Ishikawa (cell line): ENCODE measurements at regions not wholly inside any gene's neighbourhood (a gene's known extent, or its start where the extent isn't known, plus 50 kb on each side); places are given as distances from the start of the nearest gene placed in this dataset.

Experiments used
- CEBPB ChIP-seq: IDR thresholded peaks from 2 replicates; pipeline ENCODE4 v1.6.1; 2012
- CREB1 ChIP-seq: IDR thresholded peaks from 2 replicates; pipeline ENCODE4 v1.6.1; 2012; ENCODE audit warnings: low read depth
- EGR1 ChIP-seq: IDR thresholded peaks from 2 replicates; pipeline ENCODE4 v1.6.1; 2012
- EP300 ChIP-seq: IDR thresholded peaks from 2 replicates; pipeline ENCODE4 v1.6.1; 2012; ENCODE audit warnings: borderline replicate concordance
- FOXM1 ChIP-seq: IDR thresholded peaks from 2 replicates; pipeline ENCODE4 v1.6.1; 2012; ENCODE audit warnings: low read depth, borderline replicate concordance
- NFIC ChIP-seq: IDR thresholded peaks from 2 replicates; pipeline ENCODE4 v1.6.1; 2012
- RAD21 ChIP-seq: IDR thresholded peaks from 2 replicates; pipeline ENCODE4 v1.6.1; 2012; ENCODE audit warnings: low read depth
- TAF1 ChIP-seq: IDR thresholded peaks from 2 replicates; pipeline ENCODE4 v1.6.1; 2012; ENCODE audit warnings: low read depth, mild to moderate bottlenecking
- TCF12 ChIP-seq: IDR thresholded peaks from 2 replicates; pipeline ENCODE4 v1.6.1; 2012; ENCODE audit warnings: low read depth
- TEAD4 ChIP-seq: IDR thresholded peaks from 2 replicates; pipeline ENCODE4 v1.6.1; 2012
- YY1 ChIP-seq: IDR thresholded peaks from 2 replicates; pipeline ENCODE4 v1.6.1; 2012; ENCODE audit warnings: low read depth
- ZBTB7A ChIP-seq: IDR thresholded peaks from 2 replicates; pipeline ENCODE4 v1.6.1; 2012; ENCODE audit warnings: low read depth
- TF ChIP-seq, protein P1 (sequence below): IDR thresholded peaks from 2 replicates; pipeline ENCODE4 v1.6.1; 2012
- TF ChIP-seq, protein P2 (sequence below): IDR thresholded peaks from 2 replicates; pipeline ENCODE4 v1.6.1; 2012
- TF ChIP-seq, protein P3 (sequence below): IDR thresholded peaks from 2 replicates; pipeline ENCODE4 v1.6.1; 2012; ENCODE audit warnings: low read depth, mild to moderate bottlenecking

DNA sequence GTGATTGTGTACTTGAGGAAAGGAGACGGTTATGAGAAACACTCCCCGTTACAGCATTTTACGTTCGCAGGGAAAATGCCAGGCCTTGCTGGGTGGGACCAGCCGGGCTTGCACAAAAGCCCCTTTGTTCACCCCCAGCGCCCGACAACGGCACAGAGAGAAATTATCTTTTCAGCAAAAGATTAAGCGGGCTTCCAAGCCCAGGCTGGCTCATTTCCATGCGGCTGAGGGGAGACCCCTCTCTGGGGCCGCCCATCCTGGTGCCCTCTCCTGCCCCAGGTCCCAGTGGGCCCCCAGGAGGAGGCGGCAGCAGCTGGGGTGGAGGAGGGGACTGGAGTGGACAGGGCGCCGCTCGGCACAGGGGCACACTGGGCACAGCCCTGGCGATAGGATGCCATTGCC, 50.8 kb upstream of the NOTCH1 start:
- no peak for TF ChIP-seq RAD21
- no peak for TF ChIP-seq CEBPB
- no peak for TF ChIP-seq NFIC
- no peak for TF ChIP-seq TEAD4
- TF ChIP-seq, protein P1, sequence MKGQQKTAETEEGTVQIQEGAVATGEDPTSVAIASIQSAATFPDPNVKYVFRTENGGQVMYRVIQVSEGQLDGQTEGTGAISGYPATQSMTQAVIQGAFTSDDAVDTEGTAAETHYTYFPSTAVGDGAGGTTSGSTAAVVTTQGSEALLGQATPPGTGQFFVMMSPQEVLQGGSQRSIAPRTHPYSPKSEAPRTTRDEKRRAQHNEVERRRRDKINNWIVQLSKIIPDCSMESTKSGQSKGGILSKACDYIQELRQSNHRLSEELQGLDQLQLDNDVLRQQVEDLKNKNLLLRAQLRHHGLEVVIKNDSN = no peak
- TF ChIP-seq, protein P2, sequence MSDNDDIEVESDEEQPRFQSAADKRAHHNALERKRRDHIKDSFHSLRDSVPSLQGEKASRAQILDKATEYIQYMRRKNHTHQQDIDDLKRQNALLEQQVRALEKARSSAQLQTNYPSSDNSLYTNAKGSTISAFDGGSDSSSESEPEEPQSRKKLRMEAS = no peak
- TF ChIP-seq, protein P3, sequence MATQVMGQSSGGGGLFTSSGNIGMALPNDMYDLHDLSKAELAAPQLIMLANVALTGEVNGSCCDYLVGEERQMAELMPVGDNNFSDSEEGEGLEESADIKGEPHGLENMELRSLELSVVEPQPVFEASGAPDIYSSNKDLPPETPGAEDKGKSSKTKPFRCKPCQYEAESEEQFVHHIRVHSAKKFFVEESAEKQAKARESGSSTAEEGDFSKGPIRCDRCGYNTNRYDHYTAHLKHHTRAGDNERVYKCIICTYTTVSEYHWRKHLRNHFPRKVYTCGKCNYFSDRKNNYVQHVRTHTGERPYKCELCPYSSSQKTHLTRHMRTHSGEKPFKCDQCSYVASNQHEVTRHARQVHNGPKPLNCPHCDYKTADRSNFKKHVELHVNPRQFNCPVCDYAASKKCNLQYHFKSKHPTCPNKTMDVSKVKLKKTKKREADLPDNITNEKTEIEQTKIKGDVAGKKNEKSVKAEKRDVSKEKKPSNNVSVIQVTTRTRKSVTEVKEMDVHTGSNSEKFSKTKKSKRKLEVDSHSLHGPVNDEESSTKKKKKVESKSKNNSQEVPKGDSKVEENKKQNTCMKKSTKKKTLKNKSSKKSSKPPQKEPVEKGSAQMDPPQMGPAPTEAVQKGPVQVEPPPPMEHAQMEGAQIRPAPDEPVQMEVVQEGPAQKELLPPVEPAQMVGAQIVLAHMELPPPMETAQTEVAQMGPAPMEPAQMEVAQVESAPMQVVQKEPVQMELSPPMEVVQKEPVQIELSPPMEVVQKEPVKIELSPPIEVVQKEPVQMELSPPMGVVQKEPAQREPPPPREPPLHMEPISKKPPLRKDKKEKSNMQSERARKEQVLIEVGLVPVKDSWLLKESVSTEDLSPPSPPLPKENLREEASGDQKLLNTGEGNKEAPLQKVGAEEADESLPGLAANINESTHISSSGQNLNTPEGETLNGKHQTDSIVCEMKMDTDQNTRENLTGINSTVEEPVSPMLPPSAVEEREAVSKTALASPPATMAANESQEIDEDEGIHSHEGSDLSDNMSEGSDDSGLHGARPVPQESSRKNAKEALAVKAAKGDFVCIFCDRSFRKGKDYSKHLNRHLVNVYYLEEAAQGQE = no peak
- no peak for TF ChIP-seq YY1
- TF ChIP-seq CREB1 = no peak
- no peak for TF ChIP-seq TCF12
- no peak for TF ChIP-seq ZBTB7A
- TF ChIP-seq TAF1 = no peak
- TF ChIP-seq EP300 = no peak
- TF ChIP-seq EGR1 = no peak
- TF ChIP-seq FOXM1 = no peak

DNA sequence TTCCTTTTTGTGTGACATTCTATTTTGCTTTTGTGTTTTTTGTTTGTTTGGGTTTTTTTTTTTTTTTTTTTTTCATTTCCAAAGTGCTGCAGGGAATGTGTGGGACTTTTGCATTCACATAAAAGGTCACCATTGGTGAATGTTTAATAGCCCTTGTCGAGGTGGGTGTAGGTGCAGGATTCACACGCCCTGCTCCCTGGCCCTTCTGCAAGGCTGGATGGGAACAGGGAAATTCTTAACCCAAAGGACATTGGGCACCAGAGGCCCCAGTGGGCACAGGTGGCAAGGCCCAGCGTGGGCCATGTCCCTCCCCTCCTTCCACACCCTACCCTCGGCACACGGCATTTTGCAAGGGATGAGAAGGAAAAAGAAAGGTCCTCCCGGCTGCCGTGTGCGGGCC, 50.4 kb upstream of the NOTCH1 start:
- TF ChIP-seq EP300 (no peak), TEAD4 (no peak), TCF12 (no peak), NFIC (no peak), FOXM1 (no peak), RAD21 (no peak), CEBPB (no peak), YY1 (no peak), TAF1 (no peak), CREB1 (no peak), EGR1 (no peak), ZBTB7A (no peak)
- TF ChIP-seq, protein P2 = no peak
- TF ChIP-seq, protein P1 = no peak
- TF ChIP-seq, protein P3 = no peak

DNA sequence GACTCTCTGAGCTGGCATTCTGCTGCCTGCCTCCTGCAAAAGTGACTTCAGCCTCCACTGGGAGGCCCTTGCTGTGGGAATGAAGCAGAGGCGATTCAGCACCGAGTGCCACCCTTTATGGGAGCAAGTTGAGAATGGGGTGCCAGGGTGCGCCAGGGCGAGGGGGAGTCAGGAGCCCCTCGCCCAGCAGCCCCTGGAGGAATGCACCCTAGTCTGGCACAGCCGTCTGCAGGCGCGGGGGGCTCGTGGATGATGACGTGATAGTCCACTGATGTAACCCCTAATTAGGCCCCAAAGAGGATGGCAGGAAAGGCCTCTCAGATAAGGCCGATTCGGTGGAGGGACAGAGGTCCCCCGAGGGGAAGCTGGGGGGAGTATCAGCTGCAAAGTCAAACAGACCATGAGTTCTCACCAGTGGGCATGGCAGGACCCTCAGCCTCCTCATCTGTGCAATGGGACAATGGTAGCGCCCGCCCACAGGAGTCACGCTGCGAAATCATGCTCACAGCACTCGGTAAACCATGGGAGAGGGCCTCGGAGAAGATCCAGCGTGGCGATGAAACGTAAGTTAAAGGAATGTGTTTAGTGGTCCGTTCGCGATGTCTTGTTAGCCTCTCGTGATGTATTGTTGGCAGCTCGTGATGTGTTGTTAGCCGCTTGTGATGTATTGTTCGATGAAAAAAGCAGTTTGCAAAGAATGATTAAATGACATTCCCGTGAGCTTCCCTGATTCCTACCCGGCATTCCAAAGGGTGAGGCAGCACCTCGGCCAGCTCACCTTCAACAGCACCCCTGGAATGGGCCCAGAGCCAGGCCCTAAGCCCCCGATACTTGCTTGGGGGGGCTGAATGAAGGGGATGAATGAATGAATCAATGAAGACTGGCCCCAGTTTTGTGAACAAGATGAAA, 49.7 kb upstream of the NOTCH1 start:
- TF ChIP-seq, protein P3 = peak; percentile 57
- TF ChIP-seq TAF1 = no peak
- TF ChIP-seq EGR1 = no peak
- TF ChIP-seq NFIC = no peak
